PC-3 (cell line): ENCODE measurements at regions not wholly inside any gene's neighbourhood (a gene's known extent, or its start where the extent isn't known, plus 50 kb on each side); places are given as distances from the start of the nearest gene placed in this dataset.
"Not testable (repeated sequence)": the region's sequence is repeated elsewhere in the genome, so short reads cannot be mapped to it uniquely, and the experiment has no call there.

Source experiments
- CTCF ChIP-seq: fragments of 300-600 bp; sonication (generic); conservative IDR thresholded peaks from 2 replicates; pipeline ENCODE4 v1.5.1; 2017; ENCODE audit warnings: antibody characterized with exemption, low read depth, mild to moderate bottlenecking, low read length
- EZH2 ChIP-seq: fragments of 300-600 bp; sonication (generic); IDR thresholded peaks from one replicate; pipeline ENCODE4 v1.6.1; 2017; ENCODE audit warnings: antibody characterized with exemption, mild to moderate bottlenecking, low read length; ENCODE audit not compliant: unreplicated experiment

GRCh38 chr13:18741696-18742095, 439.9 kb downstream of the TUBA3C start:
- TF ChIP-seq CTCF, EZH2: not testable (repeated sequence)
